IPS-18a (cell line): ENCODE measurements at regions not wholly inside any gene's neighbourhood (a gene's known extent, or its start where the extent isn't known, plus 50 kb on each side); places are given as distances from the start of the nearest gene placed in this dataset.
"Not testable (repeated sequence)": the region's sequence is repeated elsewhere in the genome, so short reads cannot be mapped to it uniquely, and the experiment has no call there.

ENCODE experiments used
- H3K27ac ChIP-seq: one replicate; pipeline ENCODE4 v1.5.1; 2013; ENCODE audit warnings: low read length
- H3K27me3 ChIP-seq: one replicate; pipeline ENCODE4 v1.6.1; 2013; ENCODE audit warnings: mild to moderate bottlenecking, low read length; ENCODE audit not compliant: control insufficient read depth, insufficient read depth
- H3K36me3 ChIP-seq: one replicate; pipeline ENCODE4 v1.6.1; 2013; ENCODE audit warnings: low read depth, low read length; ENCODE audit not compliant: control insufficient read depth
- H3K4me1 ChIP-seq: one replicate; pipeline ENCODE4 v1.6.1; 2013; ENCODE audit warnings: low read depth, low read length; ENCODE audit not compliant: control insufficient read depth
- H3K4me3 ChIP-seq: one replicate; pipeline ENCODE4 v1.5.1; 2013; ENCODE audit warnings: low read length
- H3K9ac ChIP-seq: one replicate; pipeline ENCODE4 v1.6.1; 2013; ENCODE audit warnings: mild to moderate bottlenecking, low read length, moderate library complexity
- H3K9me3 ChIP-seq: one replicate; pipeline ENCODE4 v1.6.1; 2013; ENCODE audit warnings: low read depth, low read length; ENCODE audit not compliant: control insufficient read depth

GRCh38 chr2:111254916-111255315 lies 134.2 kb downstream of the BCL2L11 start:
- not testable (repeated sequence) for H3K36me3 ChIP-seq, H3K9ac ChIP-seq, H3K27ac ChIP-seq, H3K4me1 ChIP-seq, H3K9me3 ChIP-seq, H3K4me3 ChIP-seq, H3K27me3 ChIP-seq

GRCh38 chr2:111256628-111257027 lies 135.9 kb downstream of the BCL2L11 start:
- H3K9me3 ChIP-seq, H3K27ac ChIP-seq, H3K36me3 ChIP-seq, H3K4me1 ChIP-seq, H3K27me3 ChIP-seq, H3K4me3 ChIP-seq, H3K9ac ChIP-seq: not testable (repeated sequence)

GRCh38 chr2:111257607-111258006 lies 136.9 kb downstream of the BCL2L11 start:
- not testable (repeated sequence) for H3K36me3 ChIP-seq, H3K4me3 ChIP-seq, H3K9me3 ChIP-seq, H3K9ac ChIP-seq, H3K27ac ChIP-seq, H3K27me3 ChIP-seq, H3K4me1 ChIP-seq

GRCh38 chr2:111258318-111258717 lies 137.6 kb downstream of the BCL2L11 start:
- not testable (repeated sequence) for H3K36me3 ChIP-seq, H3K4me3 ChIP-seq, H3K4me1 ChIP-seq, H3K9ac ChIP-seq, H3K27ac ChIP-seq, H3K9me3 ChIP-seq, H3K27me3 ChIP-seq

GRCh38 chr2:111262627-111263379 lies 142.1 kb downstream of the BCL2L11 start:
- H3K27me3 ChIP-seq, H3K9me3 ChIP-seq, H3K4me1 ChIP-seq, H3K9ac ChIP-seq, H3K4me3 ChIP-seq, H3K36me3 ChIP-seq, H3K27ac ChIP-seq: not testable (repeated sequence)

GRCh38 chr2:111263380-111264017 lies 142.8 kb downstream of the BCL2L11 start:
- H3K9ac ChIP-seq, H3K36me3 ChIP-seq, H3K27me3 ChIP-seq, H3K9me3 ChIP-seq, H3K4me1 ChIP-seq, H3K4me3 ChIP-seq, H3K27ac ChIP-seq: not testable (repeated sequence)

GRCh38 chr2:111264956-111265355 lies 144.2 kb downstream of the BCL2L11 start:
- not testable (repeated sequence) for H3K27me3 ChIP-seq, H3K4me1 ChIP-seq, H3K27ac ChIP-seq, H3K9ac ChIP-seq, H3K36me3 ChIP-seq, H3K4me3 ChIP-seq, H3K9me3 ChIP-seq

- H3K9me3 ChIP-seq, H3K27ac ChIP-seq, H3K27me3 ChIP-seq, H3K4me3 ChIP-seq, H3K4me1 ChIP-seq, H3K36me3 ChIP-seq, H3K9ac ChIP-seq: not testable (repeated sequence)
Observed at GRCh38 chr2:111266556-111266955, 145.8 kb downstream of the BCL2L11 start.

- not testable (repeated sequence) for H3K27ac ChIP-seq, H3K9me3 ChIP-seq, H3K27me3 ChIP-seq, H3K4me1 ChIP-seq, H3K9ac ChIP-seq, H3K4me3 ChIP-seq, H3K36me3 ChIP-seq
Observed at GRCh38 chr2:111267038-111267437, 146.3 kb downstream of the BCL2L11 start.

GRCh38 chr2:111269761-111270323 lies 149.1 kb downstream of the BCL2L11 start:
- H3K4me1 ChIP-seq, H3K36me3 ChIP-seq, H3K9ac ChIP-seq, H3K27ac ChIP-seq, H3K9me3 ChIP-seq, H3K4me3 ChIP-seq, H3K27me3 ChIP-seq: not testable (repeated sequence)

GRCh38 chr2:111270569-111270968 lies 149.9 kb downstream of the BCL2L11 start:
- not testable (repeated sequence) for H3K9ac ChIP-seq, H3K36me3 ChIP-seq, H3K9me3 ChIP-seq, H3K4me1 ChIP-seq, H3K27ac ChIP-seq, H3K4me3 ChIP-seq, H3K27me3 ChIP-seq

- not testable (repeated sequence) for H3K27me3 ChIP-seq, H3K9me3 ChIP-seq, H3K4me1 ChIP-seq, H3K27ac ChIP-seq, H3K36me3 ChIP-seq, H3K9ac ChIP-seq, H3K4me3 ChIP-seq
Observed at GRCh38 chr2:111271647-111272304, 151.1 kb downstream of the BCL2L11 start.
